Gastrocnemius medialis (tissue), 4 donors: ENCODE measurements at regions not wholly inside any gene's neighbourhood (a gene's known extent, or its start where the extent isn't known, plus 50 kb on each side); places are given as distances from the start of the nearest gene placed in this dataset.

ENCODE experiments used
- POLR2A ChIP-seq, 2 donors: fragments of 450-650 bp; IDR thresholded peaks; one replicate each; pipeline ENCODE4 v1.6.1; 2017; ENCODE audit warnings: antibody characterized with exemption in 2 of 2, mild to moderate bottlenecking in 2 of 2, moderate library complexity in 2 of 2
- TF ChIP-seq, protein P1 (sequence below), 5 experiments: fragments of 450-650 bp in 3 of 5; fragments of 200-600 bp in 2 of 5; sonication (generic) in 2 of 5; IDR thresholded peaks in 4 of 5; conservative IDR thresholded peaks in 1 of 5; 1 replicate in 4 of 5; 2 replicates in 1 of 5; pipeline ENCODE4 v1.5.1; 2016 to 2019; ENCODE audit warnings: antibody characterized with exemption in 5 of 5, mild to moderate bottlenecking in 3 of 5, moderate library complexity in 3 of 5

DNA sequence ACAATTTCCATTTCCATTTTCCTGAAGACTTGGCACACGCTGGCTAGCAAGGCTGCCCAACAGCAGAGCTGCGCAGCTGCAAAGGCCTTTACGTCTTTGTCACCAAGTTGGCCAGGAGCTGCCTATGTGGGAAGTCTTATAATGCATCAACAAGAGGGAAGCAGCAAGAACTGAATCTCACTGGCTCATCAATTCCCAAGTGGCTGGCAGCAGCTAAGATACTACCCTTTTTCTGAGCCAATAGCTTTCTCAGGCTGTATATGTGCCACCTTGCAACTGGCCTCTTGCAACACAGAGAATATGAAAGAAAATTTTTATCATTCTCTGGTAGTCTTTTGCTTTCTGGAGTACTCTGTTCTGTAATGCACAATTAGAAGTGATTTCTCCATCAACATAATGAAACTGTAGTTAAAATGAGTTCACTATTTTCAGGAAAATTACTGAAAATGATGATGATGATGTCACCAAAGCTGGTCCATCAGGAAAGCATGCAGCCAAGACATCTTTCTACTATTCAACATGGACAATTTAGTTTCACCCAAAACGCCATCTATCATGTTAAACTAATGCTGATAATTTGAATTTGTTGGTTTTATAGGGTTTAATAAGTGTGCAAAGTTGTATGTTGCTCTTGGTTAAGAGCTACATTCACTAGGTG lies 97.3 kb upstream of the FOXA2 start:
- TF ChIP-seq, protein P1, sequence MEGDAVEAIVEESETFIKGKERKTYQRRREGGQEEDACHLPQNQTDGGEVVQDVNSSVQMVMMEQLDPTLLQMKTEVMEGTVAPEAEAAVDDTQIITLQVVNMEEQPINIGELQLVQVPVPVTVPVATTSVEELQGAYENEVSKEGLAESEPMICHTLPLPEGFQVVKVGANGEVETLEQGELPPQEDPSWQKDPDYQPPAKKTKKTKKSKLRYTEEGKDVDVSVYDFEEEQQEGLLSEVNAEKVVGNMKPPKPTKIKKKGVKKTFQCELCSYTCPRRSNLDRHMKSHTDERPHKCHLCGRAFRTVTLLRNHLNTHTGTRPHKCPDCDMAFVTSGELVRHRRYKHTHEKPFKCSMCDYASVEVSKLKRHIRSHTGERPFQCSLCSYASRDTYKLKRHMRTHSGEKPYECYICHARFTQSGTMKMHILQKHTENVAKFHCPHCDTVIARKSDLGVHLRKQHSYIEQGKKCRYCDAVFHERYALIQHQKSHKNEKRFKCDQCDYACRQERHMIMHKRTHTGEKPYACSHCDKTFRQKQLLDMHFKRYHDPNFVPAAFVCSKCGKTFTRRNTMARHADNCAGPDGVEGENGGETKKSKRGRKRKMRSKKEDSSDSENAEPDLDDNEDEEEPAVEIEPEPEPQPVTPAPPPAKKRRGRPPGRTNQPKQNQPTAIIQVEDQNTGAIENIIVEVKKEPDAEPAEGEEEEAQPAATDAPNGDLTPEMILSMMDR (IDR thresholded peaks at IDR 0.05 in 4 of 5, conservative IDR thresholded peaks at IDR 0.05 in 1 of 5), result no peak
- no peak for TF ChIP-seq POLR2A (IDR thresholded peaks at IDR 0.05)
